NCI-H524 treated with DMSO at 0.1 percent for 48 hours (cell line): ENCODE measurements at regions not wholly inside any gene's neighbourhood (a gene's known extent, or its start where the extent isn't known, plus 50 kb on each side); places are given as distances from the start of the nearest gene placed in this dataset.
"Not testable (repeated sequence)": the region's sequence is repeated elsewhere in the genome, so short reads cannot be mapped to it uniquely, and the experiment has no call there.

Experiments
- DNase-seq: peaks from one replicate; lab custom pipeline; 2025; lab: John Stamatoyannopoulos, UW

- no peak for DNase-seq
These were observed 304.2 kb downstream of the RAB38 start for GRCh38 chr11:87871056-87871455.

DNA sequence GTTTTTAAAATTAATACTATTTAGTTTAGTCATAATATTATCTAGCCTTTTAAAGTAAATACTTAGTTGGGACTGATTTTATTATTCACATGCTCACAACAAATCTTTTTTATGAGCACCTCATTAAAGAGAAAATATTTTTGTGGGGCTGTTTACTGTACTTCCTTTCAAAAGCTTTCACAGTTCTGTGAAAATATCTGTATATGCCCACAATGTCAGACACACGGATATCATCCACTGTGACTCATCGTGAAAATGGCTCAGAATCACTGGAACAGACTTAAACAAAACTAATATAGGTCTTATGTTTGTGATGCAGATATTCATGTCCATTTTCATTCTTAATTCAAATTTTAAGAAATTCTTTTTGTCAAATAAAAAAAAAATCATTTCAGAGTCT, 305.2 kb downstream of the RAB38 start:
- no peak for DNase-seq

DNA sequence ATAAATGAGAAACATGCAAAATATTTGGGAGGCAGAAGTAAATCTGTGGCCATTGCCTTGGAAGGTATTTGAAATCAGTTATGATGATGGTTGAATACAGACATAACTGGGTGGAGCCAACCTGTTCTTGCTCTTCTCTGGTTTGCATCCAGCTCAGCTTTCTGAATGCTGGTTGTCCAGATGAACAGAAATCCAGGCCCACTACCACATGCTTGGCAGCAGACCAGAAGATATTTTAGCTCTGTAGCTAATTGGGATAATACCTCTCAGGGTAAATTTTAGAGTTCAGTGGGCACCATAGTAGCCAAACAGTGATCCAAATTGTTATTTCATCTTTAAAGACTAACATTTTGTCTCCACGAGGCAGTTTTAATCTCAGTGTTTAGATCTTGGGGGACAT, 308.3 kb downstream of the RAB38 start:
- DNase-seq, result no peak

DNA sequence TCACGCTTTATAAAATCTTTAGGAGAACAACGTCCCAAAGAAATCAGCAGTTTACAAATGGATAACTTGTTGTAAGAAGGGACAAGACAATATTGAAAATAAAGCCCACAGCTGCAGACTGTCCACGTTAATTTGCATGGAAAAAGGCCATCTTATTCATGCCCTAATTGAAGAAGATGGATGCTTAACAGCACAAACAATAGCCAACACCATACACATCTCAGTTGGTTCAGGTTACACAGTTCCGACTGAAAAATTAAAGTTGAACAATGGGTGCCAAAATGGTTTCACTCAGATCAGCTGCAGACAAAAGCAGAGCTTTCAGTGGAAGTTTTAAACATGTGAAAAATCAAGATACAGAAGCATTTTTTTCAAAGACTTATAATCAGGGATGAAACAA, 314.2 kb downstream of the RAB38 start:
- no peak for DNase-seq

DNA sequence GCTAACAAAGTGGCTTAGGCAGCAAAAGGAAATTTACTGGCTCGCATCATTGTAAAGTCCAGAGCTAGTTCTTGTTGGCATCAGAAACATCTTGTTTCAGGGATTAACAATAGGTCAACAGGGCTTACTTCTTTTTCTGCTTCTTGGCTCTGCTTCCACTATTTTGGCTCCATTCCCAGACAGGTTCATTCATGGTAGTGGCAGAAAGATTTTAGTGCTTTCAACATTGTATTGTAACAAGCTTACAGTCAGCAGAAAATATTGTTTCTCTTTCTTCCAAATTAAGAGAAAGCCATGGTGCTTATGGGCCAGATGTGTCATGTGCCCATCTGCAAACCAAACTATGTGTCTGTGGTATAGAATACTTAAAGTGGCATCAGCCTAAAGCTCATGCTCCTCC, 315.6 kb downstream of the RAB38 start:
- no peak for DNase-seq

GRCh38 chr11:87851827-87852226, 323.4 kb downstream of the RAB38 start:
- DNase-seq, result no peak

DNA sequence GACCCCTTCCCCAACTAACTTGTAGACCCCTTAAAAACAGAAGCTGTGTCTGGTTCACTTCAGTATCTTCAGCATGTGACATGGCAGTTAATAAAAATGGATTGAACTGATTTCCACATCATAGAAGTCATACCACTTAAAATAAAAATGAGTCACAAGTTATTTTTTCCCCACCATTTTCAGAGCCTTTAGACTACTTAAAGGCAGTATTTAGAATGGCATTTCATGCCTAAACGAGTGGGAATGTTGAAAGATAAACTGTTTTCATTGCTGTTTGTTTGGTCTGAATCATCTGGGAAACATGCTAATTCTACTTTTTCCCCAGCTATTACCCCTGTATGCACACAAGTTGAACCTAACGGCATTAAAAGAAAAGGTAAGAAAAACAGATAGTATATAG, 324.0 kb downstream of the RAB38 start:
- no peak for DNase-seq

DNA sequence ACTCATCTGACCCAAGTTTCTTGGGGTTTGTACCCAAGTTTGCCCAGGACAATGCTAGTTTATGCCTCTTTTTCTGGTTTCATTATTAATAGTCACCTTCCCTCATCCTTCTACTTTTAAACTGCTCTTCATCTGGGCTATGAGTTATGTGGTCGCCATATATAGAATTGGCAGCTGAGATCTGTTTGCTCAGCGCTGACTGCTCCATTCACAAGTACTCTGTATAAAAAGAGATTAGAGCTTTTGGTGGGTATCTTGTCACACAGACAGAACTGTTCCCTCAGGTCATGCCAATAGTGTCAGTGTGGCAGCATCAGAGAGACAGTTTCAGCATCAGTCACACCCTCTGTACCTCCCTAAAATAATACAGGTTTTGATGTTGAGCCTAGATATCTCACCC, 326.0 kb downstream of the RAB38 start:
- no peak for DNase-seq

DNA sequence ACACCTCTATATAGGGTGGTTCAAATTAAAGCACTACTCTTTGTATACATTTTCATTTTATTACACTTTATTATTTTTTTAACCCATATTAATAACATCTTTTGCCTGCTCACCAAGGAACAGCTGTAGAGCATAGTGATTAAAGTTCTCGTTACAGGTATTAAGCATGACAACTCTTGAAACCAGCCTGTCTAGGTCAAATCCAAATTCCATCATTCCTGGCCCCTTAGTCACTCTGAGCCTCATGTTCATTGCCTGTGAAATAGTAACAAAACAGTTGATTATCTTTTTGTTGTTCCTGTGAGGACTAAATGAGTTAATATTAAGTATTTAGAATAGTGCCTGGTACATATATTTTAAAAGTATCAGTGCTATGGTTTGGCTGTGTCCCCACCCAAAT, 334.5 kb downstream of the RAB38 start:
- no peak for DNase-seq

DNA sequence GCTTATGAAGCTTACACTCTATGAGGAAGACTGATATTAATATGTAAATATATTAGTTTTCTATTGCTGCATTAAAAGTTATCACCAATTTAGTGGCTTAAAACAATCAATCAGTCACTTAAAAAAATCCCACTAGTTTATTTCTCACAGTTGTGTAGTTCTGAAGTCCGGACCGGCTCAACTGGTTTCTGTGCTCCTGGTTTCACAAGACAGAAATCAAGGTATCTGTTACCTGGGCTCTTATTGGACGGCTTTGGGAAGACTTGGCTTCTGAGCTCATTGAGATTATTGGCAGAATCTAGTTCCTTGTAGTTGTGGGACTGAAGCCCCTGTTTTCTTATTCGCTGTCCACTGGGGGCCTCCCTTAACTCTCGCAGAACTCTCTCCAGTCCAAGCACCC, 343.0 kb downstream of the RAB38 start:
- DNase-seq, result no peak

DNA sequence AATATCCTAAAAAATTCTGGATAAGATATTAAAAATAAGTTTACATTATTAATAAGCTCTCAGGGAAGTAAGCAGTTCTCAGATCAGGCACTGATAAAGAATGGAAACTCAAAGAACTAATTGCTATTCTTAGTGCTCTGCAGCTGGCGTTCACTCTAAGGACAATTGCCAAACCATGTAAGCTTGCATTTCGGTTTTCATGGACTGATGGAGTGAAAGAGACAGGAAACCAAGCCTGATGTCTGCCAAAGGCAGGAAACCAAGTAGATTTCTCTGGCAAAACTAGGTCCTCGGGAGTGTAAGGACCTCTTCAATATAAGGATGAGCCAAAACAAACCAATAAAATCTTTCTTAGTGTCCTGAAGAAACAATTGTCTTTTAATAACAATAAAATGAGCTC, 355.2 kb downstream of the RAB38 start:
- DNase-seq, result no peak

GRCh38 chr11:87819151-87819550, 356.1 kb downstream of the RAB38 start:
- DNase-seq, result no peak

DNA sequence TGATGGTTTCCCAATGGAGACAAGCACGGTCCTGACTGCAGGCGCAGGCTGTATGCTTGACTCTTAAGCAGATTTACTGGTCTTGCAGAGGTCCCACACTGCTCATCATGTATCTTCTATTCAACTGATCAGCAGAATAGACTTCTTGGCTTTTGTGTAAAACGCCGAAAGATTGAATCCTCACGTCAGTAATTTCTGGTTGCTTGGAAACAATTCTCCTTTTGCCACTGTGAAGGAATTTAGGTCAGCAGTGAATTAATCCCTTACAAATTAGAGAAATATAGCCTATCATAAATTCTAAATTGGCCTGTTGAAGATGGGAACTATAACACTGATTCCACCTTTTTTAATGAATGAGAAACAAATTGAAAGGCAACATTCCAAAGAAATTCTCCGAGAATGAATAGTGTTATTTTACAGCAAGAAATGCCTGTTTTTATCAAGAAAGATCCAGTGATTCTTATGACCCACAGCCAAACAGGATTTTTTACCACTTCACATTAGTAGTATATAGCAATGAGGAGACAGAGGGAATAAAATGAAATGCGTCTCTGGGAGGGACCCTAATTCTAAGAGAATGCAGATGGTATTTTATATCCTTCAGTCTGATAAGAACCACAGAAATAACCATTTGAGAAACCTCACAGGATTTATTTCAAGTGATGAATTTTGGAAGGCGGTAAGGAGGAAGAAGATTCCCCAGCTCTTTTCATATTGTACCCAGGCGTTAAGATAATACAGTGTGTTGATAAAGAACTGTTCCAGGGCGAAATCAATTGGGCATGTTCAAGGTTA, 362.5 kb downstream of the RAB38 start:
- no peak for DNase-seq

GRCh38 chr11:87810486-87810885, 364.8 kb downstream of the RAB38 start:
- no peak for DNase-seq

DNA sequence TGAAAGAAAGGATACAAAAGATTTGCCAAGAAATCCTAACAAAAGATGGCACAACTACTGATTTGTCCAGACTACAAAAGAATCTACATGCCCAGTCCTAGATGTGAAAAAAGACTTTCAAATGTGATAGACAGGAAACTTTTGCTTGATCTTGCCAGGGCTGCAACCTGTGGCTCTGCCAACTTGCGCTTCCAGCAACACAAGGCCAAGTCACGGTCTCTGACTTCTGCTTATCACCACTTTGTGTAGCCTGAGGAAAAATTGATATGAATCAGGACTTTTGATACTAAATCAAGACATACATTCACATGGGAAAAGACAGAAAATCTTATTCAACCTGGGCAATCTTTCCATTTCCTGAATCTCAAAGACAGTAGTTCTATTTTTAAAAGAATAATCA, 366.0 kb downstream of the RAB38 start:
- no peak for DNase-seq

DNA sequence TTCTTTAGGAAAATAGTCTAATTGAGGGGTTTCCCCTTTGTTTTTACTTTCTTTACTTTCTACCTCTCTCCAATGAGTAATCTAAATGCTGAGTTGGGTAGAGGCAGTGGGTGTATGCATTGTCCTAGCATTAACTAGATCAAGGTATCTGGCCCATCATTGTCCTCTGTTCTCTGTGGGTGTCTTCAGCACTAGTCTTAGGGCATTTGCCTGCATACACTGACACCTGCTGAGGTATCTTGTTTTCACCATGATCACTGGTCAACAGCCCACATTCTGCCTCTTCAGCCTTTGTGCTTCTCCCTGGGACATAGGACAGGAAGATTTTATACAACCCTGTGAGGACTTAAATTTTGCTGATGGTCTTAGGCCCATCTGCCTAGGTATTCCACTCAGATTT, 371.1 kb downstream of the RAB38 start:
- no peak for DNase-seq

- DNase-seq, result no peak
These were observed 371.5 kb downstream of the RAB38 start for GRCh38 chr11:87803748-87804147.

DNA sequence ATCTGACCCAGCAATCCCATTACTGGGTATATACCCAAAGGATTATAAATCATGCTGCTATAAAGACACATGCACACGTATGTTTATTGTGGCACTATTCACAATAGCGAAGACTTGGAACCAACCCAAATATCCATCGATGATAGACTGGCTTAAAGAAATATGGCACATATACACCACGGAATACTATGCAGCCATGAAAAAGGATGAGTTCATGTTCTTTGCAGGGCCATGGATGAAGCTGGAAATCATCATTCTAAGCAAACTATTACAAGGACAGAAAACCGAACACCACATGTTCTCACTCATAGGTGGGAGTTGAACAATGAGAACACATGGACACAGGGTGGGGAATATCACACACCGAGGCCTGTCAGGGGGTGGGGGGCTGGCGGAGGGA, 390.4 kb downstream of the RAB38 start:
- not testable (repeated sequence) for DNase-seq

DNA sequence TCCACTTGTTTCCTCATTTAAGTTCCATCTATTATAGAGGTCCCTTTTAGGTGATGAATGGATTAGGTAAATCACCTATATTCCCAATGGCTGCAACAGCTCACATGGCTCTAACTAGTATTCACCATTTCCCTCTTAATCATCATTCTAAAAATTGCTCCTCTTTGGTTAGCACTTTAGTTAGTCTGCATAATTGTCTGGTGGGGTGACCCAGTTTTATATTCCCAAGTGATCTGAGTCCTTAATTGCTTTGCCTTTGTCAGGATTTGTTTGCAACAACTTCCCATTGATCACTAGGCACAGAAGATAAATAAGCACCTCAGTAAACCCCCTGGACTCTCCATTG, 395.2 kb downstream of the RAB38 start:
- no peak for DNase-seq

GRCh38 chr11:87779276-87780067, 395.8 kb downstream of the RAB38 start:
- no peak for DNase-seq

DNA sequence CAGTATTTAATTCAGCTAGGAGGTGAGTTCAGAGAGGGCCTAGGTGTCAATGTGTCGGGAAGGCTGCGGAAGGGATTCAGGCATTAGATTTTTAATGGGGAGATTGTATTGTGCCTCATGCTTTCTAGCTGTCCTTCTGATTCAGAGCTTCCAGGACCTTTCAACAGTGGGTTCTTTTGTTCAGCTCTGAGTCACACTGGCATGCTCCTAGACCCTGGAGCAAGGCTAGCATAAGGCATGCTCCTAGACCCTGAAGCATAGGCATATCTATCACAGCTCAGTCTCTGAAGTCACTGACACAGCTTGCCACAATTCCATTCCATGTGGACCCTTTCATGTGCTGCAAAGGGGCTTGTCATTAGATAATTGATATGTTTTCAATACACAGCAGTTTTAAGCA, 396.9 kb downstream of the RAB38 start:
- no peak for DNase-seq

DNA sequence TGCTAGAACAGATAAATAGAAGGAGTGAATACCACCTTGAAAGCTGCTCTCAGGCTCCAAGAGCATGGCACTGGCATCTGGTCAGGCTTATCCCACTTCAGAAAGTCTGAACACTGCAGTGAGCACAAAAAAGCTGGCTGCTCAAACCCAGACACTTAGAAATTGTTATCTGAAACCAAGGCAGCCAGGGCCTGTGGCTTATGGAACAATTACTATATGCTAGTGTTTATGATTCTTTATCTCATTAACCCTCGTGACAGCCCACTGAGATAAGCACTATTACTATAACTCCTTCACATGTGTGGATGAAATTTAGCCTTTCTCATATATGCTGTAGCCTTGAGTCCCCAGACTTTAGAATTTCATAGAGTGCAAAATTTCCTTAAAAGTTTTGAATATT, 400.2 kb downstream of the RAB38 start:
- DNase-seq, result peak; percentile 84

GRCh38 chr11:87769661-87770060, 405.6 kb downstream of the RAB38 start:
- no peak for DNase-seq

DNA sequence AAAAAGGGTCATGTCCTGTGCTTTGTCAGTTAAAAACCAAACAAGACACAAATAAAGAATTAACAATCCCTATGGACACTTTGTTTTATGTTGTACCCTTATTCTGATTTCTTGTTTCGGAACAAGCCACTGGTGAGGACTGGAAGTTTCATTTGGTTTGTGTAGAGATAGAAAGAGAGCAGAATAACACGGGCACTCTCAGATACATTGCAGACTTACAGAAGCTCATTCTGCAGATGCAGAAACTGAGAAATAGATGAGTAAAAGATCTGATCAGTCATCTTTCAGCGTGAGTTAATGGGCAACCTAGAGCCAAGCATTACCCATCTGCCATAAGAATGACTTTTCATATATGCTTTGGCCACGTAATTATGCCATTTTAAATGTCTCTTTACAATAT, 407.6 kb downstream of the RAB38 start:
- DNase-seq, result no peak
